HepG2 (cell line): ENCODE measurements at regions not wholly inside any gene's neighbourhood (a gene's known extent, or its start where the extent isn't known, plus 50 kb on each side); places are given as distances from the start of the nearest gene placed in this dataset.
"Not testable (repeated sequence)": the region's sequence is repeated elsewhere in the genome, so short reads cannot be mapped to it uniquely, and the experiment has no call there.

Experiments used
- ATAC-seq: fragments of 200-7000 bp; cut with Tn5 transposase; 3 replicates; pipeline ENCODE4 v1.9.1; 2020; ENCODE audit warnings: mild to moderate bottlenecking, moderate library complexity
- BruUV-seq: library from RNA; stranded (reverse); fragments of 400-500 nt; replicated peaks from 2 replicates; lab custom pipeline; 2021; lab: Mats Ljungman, UMichigan
- CTCF ChIA-PET: fragments of 300-600 bp; formaldehyde crosslinking; extraction: SDS; loops from one replicate; lab custom pipeline; 2021; ENCODE audit warnings: low total read pairs, inconsistent platforms, low intra/inter-chr PET ratio; lab: Yijun Ruan, JAX
- POLR2A ChIA-PET: fragments of 350-600 bp; sonication (Branson Sonifier 250); formaldehyde crosslinking; loops from one replicate; lab custom pipeline; 2020; ENCODE audit warnings: antibody characterized with exemption, inconsistent platforms; lab: Yijun Ruan, JAX
- DNase-seq: peaks from one replicate; pipeline ENCODE4 v3.0.0-alpha.2; 2015; ENCODE audit warnings: low spot score
- FAIRE-seq: peaks from 3 replicates; lab custom pipeline; 2011; peaks lifted over from hg19 to GRCh38; lab: Jason Lieb, UNC
- H2AFZ ChIP-seq: one replicate; pipeline ENCODE4 v1.6.1; 2011; ENCODE audit warnings: low read length, inconsistent platforms
- H3K27ac ChIP-seq: fragments of 300-600 bp; 3 replicates; pipeline ENCODE4 v1.8.0; 2011; ENCODE audit warnings: mixed run types, mild to moderate bottlenecking, mixed read lengths, low read length, inconsistent platforms; ENCODE audit not compliant: insufficient read depth; ENCODE audit errors: extremely low read length
- H3K27me3 ChIP-seq, 2 experiments: fragments of 200-600 bp in 1 of 2; 2 replicates in 1 of 2; 3 replicates in 1 of 2; pipeline versions ENCODE4 v1.6.0 to v1.8.0; 2011; ENCODE audit warnings: low read length in 2 of 2, mild to moderate bottlenecking in 2 of 2, moderate library complexity in 2 of 2, inconsistent platforms in 1 of 2; ENCODE audit not compliant: insufficient read depth in 2 of 2, control insufficient read depth in 1 of 2
- H3K36me3 ChIP-seq, 2 experiments: fragments of 200-600 bp in 1 of 2; replicated peaks in 1 of 2; 2 replicates in 1 of 2; 3 replicates in 1 of 2; pipeline versions ENCODE4 v1.5.1 to v1.8.0; 2011; ENCODE audit warnings: low read length in 2 of 2, inconsistent platforms in 1 of 2; ENCODE audit not compliant: insufficient read depth in 2 of 2, control insufficient read depth in 1 of 2
- H3K4me1 ChIP-seq: 2 replicates; pipeline ENCODE4 v1.5.1; 2012; ENCODE audit warnings: low read length, inconsistent platforms; ENCODE audit not compliant: insufficient read depth
- H3K4me2 ChIP-seq: 2 replicates; pipeline ENCODE4 v1.6.0; 2011; ENCODE audit warnings: low read depth, low read length, inconsistent platforms
- H3K4me3 ChIP-seq, 3 experiments: fragments of 200-600 bp in 1 of 3; sonication (generic), shearing (Covaris generic) in 1 of 3; replicated peaks in 1 of 3; 2 replicates each; pipeline ENCODE4 v1.5.1; 2011 to 2016; ENCODE audit warnings: low read length in 3 of 3, inconsistent platforms in 2 of 3, low read depth in 2 of 3, mild to moderate bottlenecking in 2 of 3, control low read depth in 1 of 3, mixed read lengths in 1 of 3; ENCODE audit not compliant: insufficient read depth in 1 of 3
- H3K79me2 ChIP-seq: one replicate; pipeline ENCODE4 v1.6.1; 2011; ENCODE audit warnings: low read length, inconsistent platforms; ENCODE audit not compliant: insufficient read depth
- H3K9ac ChIP-seq: 2 replicates; pipeline ENCODE4 v1.6.0; 2011; ENCODE audit warnings: mild to moderate bottlenecking, low read depth, low read length, inconsistent platforms; ENCODE audit not compliant: insufficient read depth
- H3K9me3 ChIP-seq: 2 replicates; pipeline ENCODE4 v1.5.1; 2012; ENCODE audit warnings: mild to moderate bottlenecking, low read length
- H4K20me1 ChIP-seq: 2 replicates; pipeline ENCODE4 v1.6.0; 2011; ENCODE audit warnings: inconsistent platforms, mild to moderate bottlenecking, low read length, moderate library complexity; ENCODE audit not compliant: insufficient read depth
- ADNP ChIP-seq: sonication (generic); formaldehyde crosslinking; IDR thresholded peaks from 2 replicates; pipeline ENCODE4 v1.4.0; 2020; ENCODE audit warnings: missing genetic modification reagents
- CBX1 ChIP-seq: IDR thresholded peaks from one replicate; pipeline ENCODE4 v1.6.1; 2016; ENCODE audit warnings: antibody characterized with exemption, low read depth
- MTF1 ChIP-seq: sonication (generic); formaldehyde crosslinking; IDR thresholded peaks from 2 replicates; pipeline ENCODE4 v1.5.0; 2020; ENCODE audit warnings: missing genetic modification reagents
- MTF2 ChIP-seq: sonication (generic); formaldehyde crosslinking; IDR thresholded peaks from 2 replicates; pipeline ENCODE4 v1.5.0; 2020; ENCODE audit warnings: missing genetic modification reagents, borderline replicate concordance
- PAX8 ChIP-seq: sonication (generic); formaldehyde crosslinking; IDR thresholded peaks from 2 replicates; pipeline ENCODE4 v1.8.0; 2022; ENCODE audit warnings: mild to moderate bottlenecking, missing genetic modification reagents, borderline replicate concordance
- RNF2 ChIP-seq: fragments of 450-650 bp; conservative IDR thresholded peaks from 2 replicates; pipeline ENCODE4 v1.6.1; 2016; ENCODE audit warnings: low read depth
- RXRA ChIP-seq: sonication (generic); formaldehyde crosslinking; IDR thresholded peaks from 2 replicates; pipeline ENCODE4 v1.5.1; 2020; ENCODE audit warnings: missing genetic modification reagents
- TEAD2 ChIP-seq: sonication (generic); formaldehyde crosslinking; IDR thresholded peaks from 2 replicates; pipeline ENCODE4 v1.9.0; 2021; ENCODE audit warnings: missing genetic modification reagents
- TP53 ChIP-seq: sonication (generic); formaldehyde crosslinking; conservative IDR thresholded peaks from 2 replicates; pipeline ENCODE4 v1.4.0; 2020; ENCODE audit warnings: missing genetic modification reagents
- ZNF678 ChIP-seq: sonication (generic); formaldehyde crosslinking; IDR thresholded peaks from 2 replicates; pipeline ENCODE4 v1.4.0; 2020; ENCODE audit warnings: mild to moderate bottlenecking, missing genetic modification reagents
- WGBS: methylation state at CpG from one replicate; pipeline ENCODE4 v1.1.6; 2017; ENCODE audit warnings: low lambda C conversion rate; 5-methylcytosine and 5-hydroxymethylcytosine counted together
- in situ Hi-C: cut with HindIII; loops from 2 replicates; pipeline ENCODE4 v1.10.0; 2017; ENCODE audit warnings: low pct_unique_long_range_greater_than_20kb; ENCODE audit not compliant: extremely low pct_ligation_motif_present
- intact Hi-C: fragments of 100-400 bp; cut with micrococcal nuclease; formaldehyde crosslinking; loops from one replicate; pipeline ENCODE4 v1.10.0; 2022; ENCODE audit not compliant: unreplicated experiment

- TF ChIP-seq MTF2 (CRISPR knock-in tag), result no peak
- no peak for TF ChIP-seq ADNP (CRISPR knock-in tag)
Observed at GRCh38 chr6:80959034-80959433, 793.4 kb downstream of the TENT5A start (continued).

DNA sequence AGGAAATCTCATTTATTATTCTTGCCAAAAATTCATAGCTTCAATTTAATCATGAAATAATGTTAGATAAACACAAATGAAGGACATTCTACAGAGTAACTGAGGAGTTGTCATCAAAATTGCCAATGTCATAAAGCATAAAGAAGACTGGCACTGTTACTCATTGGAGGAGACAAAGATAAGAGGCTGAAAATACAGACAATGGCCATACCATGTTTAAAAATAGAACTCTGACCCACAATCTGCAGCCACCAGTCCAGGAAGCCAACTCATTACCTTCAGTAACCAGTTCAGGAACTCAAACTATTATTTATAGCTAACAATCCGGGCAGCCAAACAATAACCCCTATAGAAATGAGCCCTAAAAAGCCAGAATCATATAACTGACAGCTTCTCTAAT is 795.6 kb downstream of the TENT5A start:
- H3K9ac ChIP-seq, result no peak overlapping the region
- in situ Hi-C loops, result no loop called here
- WGBS, result 0% methylated on average over 1 of the region's 1 CpG

DNA sequence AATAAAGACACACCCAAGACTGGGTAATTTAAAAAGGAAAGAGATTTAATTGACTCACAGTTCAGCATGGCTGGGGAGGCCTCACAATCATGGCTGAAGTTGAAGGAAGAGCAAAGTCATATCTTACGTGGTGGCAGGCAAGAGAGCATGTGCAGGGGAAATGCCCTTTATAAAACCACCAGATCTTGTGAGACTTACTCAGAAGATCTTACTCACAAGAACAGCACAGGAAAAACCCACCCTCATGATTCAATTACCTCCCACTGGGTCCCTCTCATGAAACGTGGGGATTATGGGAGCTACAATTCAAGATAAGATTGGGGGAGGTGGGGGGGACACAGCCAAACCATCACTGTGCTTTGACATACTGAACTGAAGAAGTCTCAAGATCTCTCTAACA is 800.0 kb downstream of the TENT5A start:
- ATAC-seq, H3K9me3 ChIP-seq, H3K79me2 ChIP-seq, DNase-seq, FAIRE-seq, H3K36me3 ChIP-seq, BruUV-seq, H3K9ac ChIP-seq, H3K4me1 ChIP-seq, in situ Hi-C loops, H4K20me1 ChIP-seq, H2AFZ ChIP-seq, H3K27ac ChIP-seq, H3K4me3 ChIP-seq, CTCF ChIA-PET, POLR2A ChIA-PET, H3K27me3 ChIP-seq, intact Hi-C loops, H3K4me2 ChIP-seq: not testable (repeated sequence)
- WGBS, result 0% methylated on average over 2 of the region's 2 CpGs

More for the DNA sequence above, 795.6 kb downstream of the TENT5A start:
- Histone ChIP-seq H3K9me3 (no peaks in the 10 kb centered on the region), H3K4me1 (no peaks in the 10 kb centered on the region), H3K79me2 (no peaks in the 10 kb centered on the region), H3K27ac (no peak overlapping the region), H4K20me1 (no peaks in the 10 kb centered on the region), H2AFZ (no peak overlapping the region), H3K4me3 (no peak overlapping the region), H3K27me3 (no peaks in the 10 kb centered on the region), H3K36me3 (no peaks in the 10 kb centered on the region), H3K4me2 (no peak overlapping the region)
- ATAC-seq (no peak), FAIRE-seq (no peak), DNase-seq (no peak)
- BruUV-seq, result no TSS peak
- TF ChIP-seq TP53 (CRISPR knock-in tag) (no peak), TEAD2 (no peak), PAX8 (CRISPR knock-in tag) (no peak), ZNF678 (CRISPR knock-in tag) (no peak), MTF1 (no peak), RNF2 (no peak), CBX1 (no peak), RXRA (no peak)
- intact Hi-C loops, result no loop called here
- ChIA-PET CTCF (no interaction called here), POLR2A (no interaction called here)
